GM19467 (cell line): ENCODE measurements at regions not wholly inside any gene's neighbourhood (a gene's known extent, or its start where the extent isn't known, plus 50 kb on each side); places are given as distances from the start of the nearest gene placed in this dataset.

Experiments used
- ATAC-seq: cut with Tn5 transposase; IDR thresholded peaks from one replicate; pipeline ENCODE4 v1.9.1; 2021; ENCODE audit warnings: mild to moderate bottlenecking, moderate library complexity; ENCODE audit not compliant: unreplicated experiment

DNA sequence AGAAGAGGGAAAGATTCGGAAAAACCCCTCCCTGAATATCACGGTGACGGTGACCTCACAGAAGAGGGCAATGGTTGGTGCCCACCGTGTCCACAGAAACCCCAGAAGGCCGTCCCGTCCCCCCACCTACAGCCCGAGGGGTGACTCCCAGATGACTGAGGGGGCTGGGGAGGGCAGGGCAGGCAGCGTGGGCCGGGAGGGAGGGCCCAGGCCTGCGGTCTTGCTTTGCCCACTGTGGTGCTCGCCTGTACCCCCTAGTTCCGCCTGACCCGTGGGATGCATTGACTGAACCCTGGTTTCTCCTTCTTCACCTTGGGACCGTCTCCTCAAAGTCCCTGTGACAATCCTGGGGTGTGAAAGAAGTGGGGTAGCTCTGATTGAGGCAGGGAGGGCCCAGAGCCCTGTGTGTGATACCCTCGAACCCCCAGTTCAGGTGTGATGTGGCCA, 526.7 kb downstream of the BRD1 start:
- no peak for ATAC-seq

- ATAC-seq = no peak
Observed at GRCh38 chr22:49300241-49300640, 527.4 kb downstream of the BRD1 start.

- no peak for ATAC-seq
Observed at GRCh38 chr22:49299821-49300231, 527.8 kb downstream of the BRD1 start.

DNA sequence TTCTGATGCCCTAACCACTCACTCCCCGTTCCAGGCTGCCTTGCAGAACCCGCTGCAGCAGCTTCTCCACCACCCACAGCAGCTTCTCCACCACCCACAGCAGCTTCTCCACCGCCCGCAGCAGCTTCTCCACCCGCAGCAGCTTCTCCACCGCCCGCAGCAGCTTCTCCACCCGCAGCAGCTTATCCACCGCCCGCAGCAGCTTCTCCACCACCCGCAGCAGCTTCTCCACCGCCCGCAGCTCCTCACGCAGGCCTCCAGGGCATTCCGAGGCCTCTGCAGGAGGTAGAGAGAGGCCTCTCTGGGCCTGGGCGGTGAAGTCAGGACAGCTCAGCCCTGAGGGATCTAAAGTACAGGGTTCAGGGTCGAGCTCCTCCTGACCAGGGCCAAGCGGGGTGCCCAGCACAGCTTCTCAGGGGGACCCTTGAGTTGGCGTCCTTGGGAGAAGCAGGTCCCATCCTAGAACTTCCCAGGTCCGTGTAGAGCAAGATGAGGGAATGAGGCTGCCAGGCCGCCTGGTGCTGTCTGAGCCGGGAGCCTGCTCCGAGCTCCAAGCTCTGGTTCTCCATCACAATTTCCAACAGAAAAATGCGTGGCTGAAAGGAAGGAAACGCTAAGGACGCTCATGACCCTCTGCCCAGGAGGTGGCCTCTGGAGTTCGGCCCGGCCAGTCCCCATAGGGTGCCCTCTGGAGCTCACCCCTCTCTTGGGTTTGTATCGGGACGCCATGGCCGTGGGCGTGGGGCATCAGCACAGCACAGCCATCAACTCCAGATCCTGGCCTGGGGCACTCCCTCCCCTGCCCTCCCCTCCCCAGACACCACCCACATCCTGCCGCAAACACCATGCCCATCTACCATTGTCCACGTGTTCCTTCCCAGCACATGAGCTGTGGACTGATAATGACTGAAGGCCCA, 528.6 kb downstream of the BRD1 start:
- ATAC-seq = no peak

DNA sequence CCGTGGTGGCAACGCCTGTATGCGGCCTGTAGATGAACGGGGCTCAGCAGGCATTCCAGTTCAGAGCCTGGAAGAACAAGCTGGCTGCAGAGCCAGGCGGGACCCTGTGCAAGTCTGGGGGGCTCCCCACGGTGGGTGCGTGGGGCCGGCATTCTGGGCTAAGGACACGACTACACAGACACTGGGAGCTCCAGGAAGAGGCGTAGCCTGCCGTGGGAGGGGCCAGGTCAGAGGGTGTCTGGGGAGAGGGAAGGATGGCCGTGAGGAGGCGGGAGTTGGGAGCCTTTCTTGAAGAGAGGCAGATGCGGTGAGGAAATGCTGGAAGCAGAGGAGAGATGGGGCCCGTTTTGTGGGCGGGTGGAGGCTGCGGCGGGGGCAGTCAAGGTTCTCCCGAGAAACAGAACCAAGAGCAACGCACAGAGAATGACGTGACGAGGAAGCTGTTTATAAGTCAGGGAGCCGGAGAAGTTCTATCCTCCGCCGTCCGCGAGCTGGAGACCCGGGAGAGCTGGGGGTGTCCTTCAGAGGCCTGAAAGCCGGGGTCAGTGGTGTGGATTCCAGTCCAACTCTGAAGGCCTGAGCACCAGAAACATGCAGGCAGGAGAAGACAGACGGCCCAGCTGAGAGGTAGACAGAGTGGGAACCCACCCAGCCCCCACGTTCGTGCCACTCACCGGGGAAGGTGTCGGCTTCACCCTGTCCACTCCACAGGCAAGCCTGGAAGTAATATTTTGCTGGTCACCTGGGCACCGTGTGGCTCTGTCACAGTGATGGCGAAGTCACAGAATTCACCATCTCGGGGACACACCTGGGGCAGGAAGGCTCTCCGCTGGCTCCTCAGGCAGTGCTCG, 529.6 kb downstream of the BRD1 start:
- no peak for ATAC-seq

- ATAC-seq = no peak
Observed at GRCh38 chr22:49297286-49297870, 530.3 kb downstream of the BRD1 start.

DNA sequence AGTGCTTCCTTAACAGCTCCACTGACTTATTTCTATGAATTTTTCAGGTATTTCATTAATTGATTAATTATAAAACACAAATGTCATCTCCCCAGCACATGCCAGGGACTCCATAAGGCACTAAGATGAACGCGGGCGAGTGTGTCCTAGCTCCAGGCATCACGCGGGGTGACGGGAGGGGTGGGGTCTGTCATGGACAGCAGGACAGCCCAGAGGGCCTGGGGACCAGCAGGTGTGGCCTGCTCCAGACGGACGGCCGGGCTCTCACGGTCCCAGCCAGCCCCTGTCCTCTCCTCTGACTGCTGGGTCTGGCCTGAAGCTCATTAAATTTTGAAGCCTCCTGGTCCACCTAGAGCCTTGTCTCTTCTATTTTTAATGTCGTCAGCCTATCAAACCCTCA, 531.1 kb downstream of the BRD1 start:
- ATAC-seq = no peak

GRCh38 chr22:49295851-49296560, 531.7 kb downstream of the BRD1 start:
- ATAC-seq = no peak

- ATAC-seq = no peak
Observed at GRCh38 chr22:49295465-49295743, 532.3 kb downstream of the BRD1 start.

DNA sequence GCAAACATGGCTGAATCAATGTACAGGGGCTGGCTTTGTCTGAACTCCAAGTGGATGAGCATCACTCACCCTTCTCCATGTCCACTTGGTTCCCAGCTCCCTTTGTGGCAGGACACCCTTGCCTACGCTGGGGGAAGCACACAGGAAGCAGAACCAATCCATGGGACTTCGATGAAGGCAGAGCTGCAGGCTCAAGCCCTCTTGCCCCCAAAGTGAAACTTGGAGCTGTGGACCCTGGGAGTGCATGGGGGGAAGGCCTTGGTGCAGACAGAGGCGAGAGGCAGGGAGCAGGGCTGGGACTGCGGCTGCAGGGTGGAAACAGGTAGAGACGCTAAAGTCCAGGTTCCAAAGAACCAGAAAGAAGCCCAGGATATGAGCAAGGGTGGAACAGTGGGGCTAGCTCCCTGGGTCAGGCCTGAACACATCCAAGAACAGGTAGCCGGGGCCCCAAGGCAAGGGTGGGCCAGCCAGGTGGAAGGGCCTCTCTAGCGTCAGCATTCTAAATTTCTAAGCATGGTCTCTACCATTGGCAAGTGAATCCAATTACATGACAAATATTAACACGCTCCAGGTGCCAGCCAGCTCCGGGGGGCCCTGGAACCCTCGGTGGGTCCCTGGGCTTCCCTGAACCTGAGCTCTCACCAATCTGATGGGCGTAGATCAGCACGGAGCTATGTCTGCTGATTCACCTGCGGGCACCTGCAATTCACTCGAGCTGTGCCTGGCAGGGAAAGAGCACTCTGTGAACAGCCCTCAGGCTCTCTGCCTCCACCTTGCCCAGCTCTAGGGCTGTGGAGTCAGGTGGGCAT, 532.8 kb downstream of the BRD1 start:
- no peak for ATAC-seq

GRCh38 chr22:49292909-49293308, 534.8 kb downstream of the BRD1 start:
- no peak for ATAC-seq

DNA sequence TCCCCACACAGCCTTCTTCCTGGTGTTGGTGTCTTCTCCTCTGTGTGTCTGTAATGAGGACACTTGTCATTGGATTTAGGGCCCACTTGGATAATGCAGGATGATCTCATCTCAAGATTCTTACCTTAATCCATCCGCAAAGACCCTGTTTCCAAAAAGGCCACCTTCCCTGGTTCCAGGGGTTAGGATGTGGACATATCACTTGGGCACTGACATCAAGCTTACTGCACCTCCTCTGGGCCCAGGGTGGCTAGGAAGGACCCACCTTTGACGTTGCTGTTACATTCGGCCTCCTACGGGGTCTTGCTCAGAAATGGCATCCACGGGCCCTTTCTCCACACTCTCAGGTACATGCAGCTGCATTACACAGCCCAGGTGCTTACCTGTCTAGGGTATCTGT, 535.9 kb downstream of the BRD1 start:
- no peak for ATAC-seq

DNA sequence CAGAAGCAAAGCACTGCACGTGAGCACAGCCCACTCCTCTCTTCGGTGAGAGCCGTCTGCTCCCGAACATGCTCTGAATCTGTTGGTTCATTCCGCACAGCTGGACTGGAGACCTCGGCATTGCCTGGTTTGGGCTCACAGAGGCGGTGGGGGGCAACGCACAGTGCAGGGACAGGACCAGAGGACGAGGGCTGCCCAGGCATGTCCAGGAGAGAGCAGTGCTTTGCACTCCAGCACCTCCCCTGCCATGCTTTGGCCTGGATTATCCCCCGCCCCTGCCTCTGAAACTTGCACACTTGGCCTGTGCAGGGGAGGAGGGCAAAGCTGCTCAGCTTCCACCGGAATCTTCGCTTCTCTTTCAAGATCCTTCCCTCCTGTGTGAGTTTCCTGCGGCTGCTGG, 536.5 kb downstream of the BRD1 start:
- ATAC-seq = no peak

DNA sequence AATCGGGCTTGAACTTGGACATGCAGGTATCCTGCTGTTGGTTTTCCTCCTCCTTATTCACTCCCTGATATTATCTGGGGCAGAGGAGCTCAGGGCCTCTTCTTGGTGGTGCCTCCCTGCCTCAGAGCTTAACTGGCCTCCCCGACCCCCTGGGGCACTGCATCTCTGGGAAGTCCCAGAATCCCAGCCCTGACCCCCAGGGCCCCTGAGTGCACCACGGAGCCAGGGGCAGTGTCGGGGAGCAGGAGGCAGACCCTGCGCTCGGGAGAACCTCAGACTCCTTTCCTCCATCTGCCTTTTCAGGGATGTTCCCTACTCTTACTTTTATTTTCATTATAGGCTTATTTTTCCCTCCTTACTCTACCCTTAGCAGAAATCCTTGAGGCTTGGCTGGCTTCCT, 537.0 kb downstream of the BRD1 start:
- no peak for ATAC-seq

DNA sequence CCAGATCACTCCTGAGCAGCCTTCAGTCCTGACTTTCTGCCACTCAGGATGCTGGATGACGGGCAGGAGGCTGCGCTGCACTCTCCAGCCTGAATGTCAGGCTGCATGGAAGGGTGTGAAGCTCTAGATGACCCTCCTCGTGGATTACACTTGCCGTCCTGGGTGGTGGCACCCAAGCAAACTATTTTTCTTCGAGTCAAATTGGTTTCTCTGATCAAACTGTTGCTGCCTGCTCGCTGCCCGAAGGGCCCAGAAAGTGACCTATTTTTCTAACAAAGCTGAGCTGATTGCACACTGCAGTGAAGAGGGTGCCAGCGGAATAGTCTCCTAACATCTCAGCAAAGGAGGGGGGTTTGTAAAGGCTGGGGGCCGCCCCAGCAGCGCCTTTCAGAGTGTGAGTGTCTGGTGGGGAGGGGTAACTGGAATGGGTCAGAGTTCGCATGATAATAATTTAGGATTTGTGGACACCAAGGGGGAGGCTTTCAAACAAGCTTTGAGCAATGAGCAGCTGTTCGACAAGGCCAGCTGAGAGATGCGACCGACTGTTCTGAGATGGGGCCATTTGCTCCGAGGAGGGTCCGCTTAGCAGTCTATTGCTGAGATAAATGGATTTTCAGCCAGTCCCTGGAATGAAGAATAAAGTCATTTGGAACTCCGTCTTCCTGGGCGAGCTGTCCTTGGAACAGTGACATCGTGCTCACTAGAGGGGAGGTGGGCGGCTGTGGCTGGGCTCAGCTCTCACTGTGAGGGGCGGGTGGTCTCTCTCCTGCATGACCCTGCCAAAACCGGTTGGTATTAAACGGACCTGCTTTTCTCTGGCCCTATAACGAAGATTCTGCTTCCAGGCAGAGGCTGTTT, 537.6 kb downstream of the BRD1 start:
- no peak for ATAC-seq

DNA sequence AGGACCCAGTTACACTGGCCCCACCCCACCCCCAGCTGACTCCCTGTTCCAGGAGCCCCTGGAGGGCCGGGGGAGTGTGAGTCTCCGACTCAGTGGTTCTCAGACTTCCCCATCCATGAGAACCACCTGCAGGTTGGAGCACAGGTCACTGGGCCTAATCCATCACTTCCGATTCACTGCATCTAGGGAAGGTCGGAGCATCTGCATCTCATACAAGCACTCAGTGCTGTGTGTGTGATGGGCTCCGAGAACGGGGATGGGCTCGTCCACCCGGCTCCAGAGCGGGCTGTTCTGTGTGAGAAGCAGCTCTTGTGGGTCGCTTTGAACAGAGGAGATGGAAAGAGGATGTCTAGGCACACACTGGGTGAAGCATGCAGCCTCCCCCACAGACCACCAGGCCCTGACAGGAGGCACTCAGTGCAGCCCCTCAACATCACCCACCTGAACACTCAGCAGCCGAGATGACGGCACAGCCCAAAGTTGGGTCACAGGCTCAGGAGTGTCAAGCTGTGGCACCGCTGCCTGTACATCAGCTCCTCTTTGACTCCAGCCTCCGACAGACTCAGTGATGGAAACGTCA, 541.4 kb downstream of the BRD1 start:
- ATAC-seq = no peak

DNA sequence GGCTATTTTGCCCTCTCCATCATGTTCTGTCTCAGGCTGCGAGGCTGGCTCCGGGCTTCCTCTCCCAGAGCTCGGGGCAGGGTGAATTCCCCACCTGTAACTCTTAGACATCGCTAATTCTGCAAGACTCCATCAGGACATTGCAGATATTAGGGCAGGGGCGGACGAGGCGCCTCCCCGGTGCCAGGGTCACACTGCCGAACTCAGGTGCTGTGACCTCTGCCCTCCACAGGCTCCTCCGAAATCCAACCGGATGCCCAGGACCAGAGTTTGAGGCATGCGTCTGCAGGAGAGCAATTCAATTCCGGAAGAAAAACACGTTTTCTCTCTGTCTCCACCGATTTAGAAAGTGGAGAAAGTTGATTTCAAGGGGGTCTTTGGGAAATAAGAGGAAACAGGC, 542.7 kb downstream of the BRD1 start:
- no peak for ATAC-seq

- no peak for ATAC-seq
Observed at GRCh38 chr22:49284056-49284784, 543.5 kb downstream of the BRD1 start.
